ENCODE measurements at regions not wholly inside any gene's neighbourhood (a gene's known extent, or its start where the extent isn't known, plus 50 kb on each side); places are given as distances from the start of the nearest gene placed in this dataset.
A peak's percentile ranks its signal among the peaks of the same experiment; 100 is the strongest.
"Not testable (repeated sequence)": the region's sequence is repeated elsewhere in the genome, so short reads cannot be mapped to it uniquely, and the experiment has no call there.

- DNase-seq: not testable (repeated sequence)
Observed at GRCh38 chr12:74269355-74269754, 268.3 kb upstream of the ATXN7L3B start.

- no peak for DNase-seq
Observed at GRCh38 chr12:74280156-74280655, 257.4 kb upstream of the ATXN7L3B start.

GRCh38 chr12:74281401-74282180 is 256.0 kb upstream of the ATXN7L3B start:
- DNase-seq: not testable (repeated sequence)

- no peak for DNase-seq
Observed at GRCh38 chr12:74283646-74284045, 254.0 kb upstream of the ATXN7L3B start.

GRCh38 chr12:74285773-74286172 is 251.9 kb upstream of the ATXN7L3B start:
- DNase-seq: no peak

- no peak for DNase-seq
Observed at GRCh38 chr12:74286254-74286653, 251.4 kb upstream of the ATXN7L3B start.

- DNase-seq: no peak
Observed at GRCh38 chr12:74292351-74293194, 245.1 kb upstream of the ATXN7L3B start.

GRCh38 chr12:74293689-74294131 is 243.9 kb upstream of the ATXN7L3B start:
- no peak for DNase-seq

- DNase-seq: peak; percentile 79
Observed at GRCh38 chr12:74317078-74317601, 220.5 kb upstream of the ATXN7L3B start.

- no peak for DNase-seq
Observed at GRCh38 chr12:74317741-74318140, 219.9 kb upstream of the ATXN7L3B start.

GRCh38 chr12:74319886-74320285 is 217.7 kb upstream of the ATXN7L3B start:
- no peak for DNase-seq

GRCh38 chr12:74321381-74321780 is 216.3 kb upstream of the ATXN7L3B start:
- no peak for DNase-seq

- no peak for DNase-seq
Observed at GRCh38 chr12:74322792-74323191, 214.8 kb upstream of the ATXN7L3B start.

- DNase-seq: no peak
Observed at GRCh38 chr12:74328623-74329022, 209.0 kb upstream of the ATXN7L3B start.

- no peak for DNase-seq
Observed at GRCh38 chr12:74334780-74335179, 202.9 kb upstream of the ATXN7L3B start.

- no peak for DNase-seq
Observed at GRCh38 chr12:74337951-74338350, 199.7 kb upstream of the ATXN7L3B start.

GRCh38 chr12:74339211-74339610 is 198.4 kb upstream of the ATXN7L3B start:
- no peak for DNase-seq

GRCh38 chr12:74349925-74350324 is 187.7 kb upstream of the ATXN7L3B start:
- no peak for DNase-seq

- DNase-seq: no peak
Observed at GRCh38 chr12:74365178-74365964, 172.3 kb upstream of the ATXN7L3B start.

GRCh38 chr12:74370608-74371216 is 166.9 kb upstream of the ATXN7L3B start:
- DNase-seq: no peak

GRCh38 chr12:74379114-74379513 is 158.5 kb upstream of the ATXN7L3B start:
- DNase-seq: no peak
